ENCODE measurements at regions not wholly inside any gene's neighbourhood (a gene's known extent, or its start where the extent isn't known, plus 50 kb on each side); places are given as distances from the start of the nearest gene placed in this dataset.

DNA sequence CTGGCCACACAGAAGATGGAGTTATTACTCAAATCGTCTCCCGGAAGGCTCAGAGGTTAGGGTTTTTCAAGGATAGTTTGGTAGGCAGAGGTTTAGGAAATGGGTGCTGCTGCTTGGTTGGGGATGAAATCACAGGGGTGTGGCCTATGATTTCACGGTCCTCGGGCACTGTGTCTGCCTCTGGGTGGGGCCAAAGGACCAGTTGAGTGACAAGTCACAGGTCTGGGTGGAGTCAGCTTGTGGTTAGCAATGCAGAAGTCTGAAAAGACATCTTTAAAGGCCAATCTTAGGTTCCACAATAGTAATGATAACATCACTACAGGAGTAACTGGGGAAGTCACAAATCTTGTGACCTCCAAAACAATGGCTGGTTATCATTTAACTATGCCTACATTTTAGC is 387.8 kb downstream of the ZNF521 start:
- TF ChIP-seq, protein P1, sequence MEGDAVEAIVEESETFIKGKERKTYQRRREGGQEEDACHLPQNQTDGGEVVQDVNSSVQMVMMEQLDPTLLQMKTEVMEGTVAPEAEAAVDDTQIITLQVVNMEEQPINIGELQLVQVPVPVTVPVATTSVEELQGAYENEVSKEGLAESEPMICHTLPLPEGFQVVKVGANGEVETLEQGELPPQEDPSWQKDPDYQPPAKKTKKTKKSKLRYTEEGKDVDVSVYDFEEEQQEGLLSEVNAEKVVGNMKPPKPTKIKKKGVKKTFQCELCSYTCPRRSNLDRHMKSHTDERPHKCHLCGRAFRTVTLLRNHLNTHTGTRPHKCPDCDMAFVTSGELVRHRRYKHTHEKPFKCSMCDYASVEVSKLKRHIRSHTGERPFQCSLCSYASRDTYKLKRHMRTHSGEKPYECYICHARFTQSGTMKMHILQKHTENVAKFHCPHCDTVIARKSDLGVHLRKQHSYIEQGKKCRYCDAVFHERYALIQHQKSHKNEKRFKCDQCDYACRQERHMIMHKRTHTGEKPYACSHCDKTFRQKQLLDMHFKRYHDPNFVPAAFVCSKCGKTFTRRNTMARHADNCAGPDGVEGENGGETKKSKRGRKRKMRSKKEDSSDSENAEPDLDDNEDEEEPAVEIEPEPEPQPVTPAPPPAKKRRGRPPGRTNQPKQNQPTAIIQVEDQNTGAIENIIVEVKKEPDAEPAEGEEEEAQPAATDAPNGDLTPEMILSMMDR (IDR thresholded peaks at IDR 0.05): no peak
- TF ChIP-seq POLR2A (IDR thresholded peaks at IDR 0.05) (no peak), POLR2AphosphoS5 (IDR thresholded peaks at IDR 0.05) (no peak), EP300 (IDR thresholded peaks at IDR 0.05) (no peak)
